ENCODE measurements at regions not wholly inside any gene's neighbourhood (a gene's known extent, or its start where the extent isn't known, plus 50 kb on each side); places are given as distances from the start of the nearest gene placed in this dataset.

- Histone ChIP-seq H3K79me2 (ENCODE audit: control insufficient read depth, low read length) (no peaks in the 10 kb centered on the region), H4K20me1 (ENCODE audit: control insufficient read depth, insufficient read depth, low read depth, low read length) (no peaks in the 10 kb centered on the region), H3K4me2 (ENCODE audit: low read length) (no peak overlapping the region), H3K36me3 (ENCODE audit: control insufficient read depth, low read length) (no peaks in the 10 kb centered on the region), H3K27me3 (ENCODE audit: control insufficient read depth, low read length) (no peaks in the 10 kb centered on the region), H3F3A (ENCODE audit: control insufficient read depth, insufficient read depth) (no peaks in the 10 kb centered on the region), H3K9me3 (ENCODE audit: control insufficient read depth, insufficient read depth, low read length) (no peaks in the 10 kb centered on the region), H3K4me3 (ENCODE audit: low read length) (no peak overlapping the region), H3K27ac (ENCODE audit: low read depth, low read length) (no peak overlapping the region), H3K9me2 (replicated peaks; ENCODE audit: control insufficient read depth, low read length) (no peaks in the 10 kb centered on the region), H3K4me1 (ENCODE audit: control insufficient read depth, low read length) (no peaks in the 10 kb centered on the region)
- no peak for TF ChIP-seq CTCF (IDR thresholded peaks at IDR 0.05; ENCODE audit: low read depth, low read length, poor library complexity, severe bottlenecking)
- no peak for TF ChIP-seq EZH2phosphoT487 (IDR thresholded peaks at IDR 0.05; ENCODE audit: borderline replicate concordance, low read length)
Observed at GRCh38 chr7:145774777-145775176, 341.8 kb upstream of the CNTNAP2 start.

GRCh38 chr7:145753004-145753403 is 363.6 kb upstream of the CNTNAP2 start:
- Histone ChIP-seq H3K79me2 (ENCODE audit: control insufficient read depth, low read length) (no peaks in the 10 kb centered on the region), H4K20me1 (ENCODE audit: control insufficient read depth, insufficient read depth, low read depth, low read length) (no peaks in the 10 kb centered on the region), H3K4me2 (ENCODE audit: low read length) (no peak overlapping the region), H3K9me3 (ENCODE audit: control insufficient read depth, insufficient read depth, low read length) (0 out of 2 replicates have a peak, but pooled peaks cover 3% of the 10 kb centered on the region), H3K36me3 (ENCODE audit: control insufficient read depth, low read length) (no peaks in the 10 kb centered on the region), H3K9me2 (replicated peaks; ENCODE audit: control insufficient read depth, low read length) (no peaks in the 10 kb centered on the region), H3K4me3 (ENCODE audit: low read length) (no peak overlapping the region), H3K27me3 (ENCODE audit: control insufficient read depth, low read length) (no peaks in the 10 kb centered on the region), H3F3A (ENCODE audit: control insufficient read depth, insufficient read depth) (no peaks in the 10 kb centered on the region), H3K27ac (ENCODE audit: low read depth, low read length) (no peak overlapping the region), H3K4me1 (ENCODE audit: control insufficient read depth, low read length) (no peaks in the 10 kb centered on the region)
- TF ChIP-seq EZH2phosphoT487 (IDR thresholded peaks at IDR 0.05; ENCODE audit: borderline replicate concordance, low read length), result no peak
- TF ChIP-seq CTCF (IDR thresholded peaks at IDR 0.05; ENCODE audit: low read depth, low read length, poor library complexity, severe bottlenecking), result no peak

GRCh38 chr7:145737617-145738016 is 379.0 kb upstream of the CNTNAP2 start:
- H3F3A ChIP-seq (ENCODE audit: control insufficient read depth, insufficient read depth), result no peaks in the 10 kb centered on the region
- TF ChIP-seq CTCF (IDR thresholded peaks at IDR 0.05; ENCODE audit: low read depth, low read length, poor library complexity, severe bottlenecking), result no peak
- TF ChIP-seq EZH2phosphoT487 (IDR thresholded peaks at IDR 0.05; ENCODE audit: borderline replicate concordance, low read length), result no peak
- H3K36me3 ChIP-seq (ENCODE audit: control insufficient read depth, low read length), result no peaks in the 10 kb centered on the region
- H3K27me3 ChIP-seq (ENCODE audit: control insufficient read depth, low read length), result no peaks in the 10 kb centered on the region
- no peak overlapping the region for H3K27ac ChIP-seq (ENCODE audit: low read depth, low read length)
- H3K9me2 ChIP-seq (replicated peaks; ENCODE audit: control insufficient read depth, low read length), result no peaks in the 10 kb centered on the region
- H3K4me2 ChIP-seq (ENCODE audit: low read length), result no peak overlapping the region
- no peaks in the 10 kb centered on the region for H3K9me3 ChIP-seq (ENCODE audit: control insufficient read depth, insufficient read depth, low read length)
- no peaks in the 10 kb centered on the region for H3K4me1 ChIP-seq (ENCODE audit: control insufficient read depth, low read length)
- H3K4me3 ChIP-seq (ENCODE audit: low read length), result no peak overlapping the region
- H3K79me2 ChIP-seq (ENCODE audit: control insufficient read depth, low read length), result no peaks in the 10 kb centered on the region
- no peaks in the 10 kb centered on the region for H4K20me1 ChIP-seq (ENCODE audit: control insufficient read depth, insufficient read depth, low read depth, low read length)

- Histone ChIP-seq H3K79me2 (ENCODE audit: control insufficient read depth, low read length) (no peaks in the 10 kb centered on the region), H3K4me1 (ENCODE audit: control insufficient read depth, low read length) (no peaks in the 10 kb centered on the region), H3K9me3 (ENCODE audit: control insufficient read depth, insufficient read depth, low read length) (no peaks in the 10 kb centered on the region), H3F3A (ENCODE audit: control insufficient read depth, insufficient read depth) (no peaks in the 10 kb centered on the region), H3K9me2 (replicated peaks; ENCODE audit: control insufficient read depth, low read length) (no peaks in the 10 kb centered on the region), H3K36me3 (ENCODE audit: control insufficient read depth, low read length) (no peaks in the 10 kb centered on the region), H4K20me1 (ENCODE audit: control insufficient read depth, insufficient read depth, low read depth, low read length) (no peaks in the 10 kb centered on the region), H3K27ac (ENCODE audit: low read depth, low read length) (no peak overlapping the region), H3K4me2 (ENCODE audit: low read length) (no peak overlapping the region), H3K27me3 (ENCODE audit: control insufficient read depth, low read length) (no peaks in the 10 kb centered on the region), H3K4me3 (ENCODE audit: low read length) (no peak overlapping the region)
- TF ChIP-seq EZH2phosphoT487 (IDR thresholded peaks at IDR 0.05; ENCODE audit: borderline replicate concordance, low read length) (no peak), CTCF (IDR thresholded peaks at IDR 0.05; ENCODE audit: low read depth, low read length, poor library complexity, severe bottlenecking) (no peak)
Observed at GRCh38 chr7:145735061-145735460, 381.5 kb upstream of the CNTNAP2 start.
